ENCODE measurements at regions not wholly inside any gene's neighbourhood (a gene's known extent, or its start where the extent isn't known, plus 50 kb on each side); places are given as distances from the start of the nearest gene placed in this dataset.

GRCh38 chr4:181529537-181529936 lies 713.7 kb upstream of the TENM3 start:
- no peak overlapping the region for H3K4me3 ChIP-seq (replicated peaks; ENCODE audit: low read depth, low read length)
- no peak for DNase-seq (ENCODE audit: low read depth)

DNA sequence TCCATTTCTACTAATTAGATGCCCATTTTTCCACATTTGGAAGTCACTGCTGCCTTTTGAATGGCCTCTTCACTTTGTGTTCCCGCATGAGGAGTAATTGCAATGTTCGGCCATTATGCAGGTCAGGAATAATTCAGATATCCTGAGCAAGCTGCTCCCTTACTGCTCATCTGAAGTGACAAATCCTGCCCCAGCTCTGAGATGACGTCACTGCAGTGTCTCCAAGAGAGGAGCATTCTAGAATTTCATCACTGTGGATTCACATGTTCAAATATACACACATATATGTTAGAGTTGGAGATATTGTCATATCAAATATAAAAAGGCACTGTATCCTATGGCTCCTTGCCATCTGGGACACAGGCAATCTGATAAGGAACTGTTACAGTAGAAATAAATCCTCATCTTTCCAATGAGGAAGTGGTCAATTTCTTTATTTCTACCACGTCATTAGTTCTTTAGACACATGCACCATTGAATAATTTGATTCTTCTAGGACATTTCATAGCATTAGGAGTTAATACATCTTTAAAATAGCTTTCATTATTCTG lies 706.9 kb upstream of the TENM3 start:
- no peak for DNase-seq (ENCODE audit: low read depth)
- TF ChIP-seq, protein P1, sequence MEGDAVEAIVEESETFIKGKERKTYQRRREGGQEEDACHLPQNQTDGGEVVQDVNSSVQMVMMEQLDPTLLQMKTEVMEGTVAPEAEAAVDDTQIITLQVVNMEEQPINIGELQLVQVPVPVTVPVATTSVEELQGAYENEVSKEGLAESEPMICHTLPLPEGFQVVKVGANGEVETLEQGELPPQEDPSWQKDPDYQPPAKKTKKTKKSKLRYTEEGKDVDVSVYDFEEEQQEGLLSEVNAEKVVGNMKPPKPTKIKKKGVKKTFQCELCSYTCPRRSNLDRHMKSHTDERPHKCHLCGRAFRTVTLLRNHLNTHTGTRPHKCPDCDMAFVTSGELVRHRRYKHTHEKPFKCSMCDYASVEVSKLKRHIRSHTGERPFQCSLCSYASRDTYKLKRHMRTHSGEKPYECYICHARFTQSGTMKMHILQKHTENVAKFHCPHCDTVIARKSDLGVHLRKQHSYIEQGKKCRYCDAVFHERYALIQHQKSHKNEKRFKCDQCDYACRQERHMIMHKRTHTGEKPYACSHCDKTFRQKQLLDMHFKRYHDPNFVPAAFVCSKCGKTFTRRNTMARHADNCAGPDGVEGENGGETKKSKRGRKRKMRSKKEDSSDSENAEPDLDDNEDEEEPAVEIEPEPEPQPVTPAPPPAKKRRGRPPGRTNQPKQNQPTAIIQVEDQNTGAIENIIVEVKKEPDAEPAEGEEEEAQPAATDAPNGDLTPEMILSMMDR (IDR thresholded peaks at IDR 0.05; ENCODE audit: low read length, missing control alignments), result no peak
- no peak overlapping the region for H3K4me3 ChIP-seq (replicated peaks; ENCODE audit: low read depth, low read length)

More at GRCh38 chr4:181529537-181529936, 713.7 kb upstream of the TENM3 start:
- TF ChIP-seq, protein P1 (IDR thresholded peaks at IDR 0.05; ENCODE audit: low read length, missing control alignments), result no peak

GRCh38 chr4:181536811-181537434 lies 706.3 kb upstream of the TENM3 start:
- no peak overlapping the region for H3K4me3 ChIP-seq (replicated peaks; ENCODE audit: low read depth, low read length)
- TF ChIP-seq, protein P1 (IDR thresholded peaks at IDR 0.05; ENCODE audit: low read length, missing control alignments), result no peak
- DNase-seq (ENCODE audit: low read depth), result no peak

DNA sequence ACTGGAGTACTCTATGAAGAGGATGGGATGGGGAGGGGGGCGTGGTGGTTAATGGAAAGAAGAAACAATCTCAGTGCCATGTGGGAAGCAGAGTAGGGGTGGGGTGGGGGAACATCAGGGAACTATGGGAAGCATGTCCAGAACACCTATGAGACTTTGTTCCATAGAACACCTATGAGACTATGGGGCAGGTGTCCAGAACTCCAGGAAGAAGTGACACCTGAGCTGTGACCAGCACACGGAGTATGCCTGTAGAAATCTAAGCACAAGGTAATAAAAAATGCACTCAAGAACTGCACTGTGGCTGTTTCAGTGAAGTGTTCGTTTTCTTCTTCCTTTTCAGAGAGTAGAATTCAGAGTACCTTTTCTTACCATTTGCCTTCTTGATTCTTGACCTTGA lies 704.8 kb upstream of the TENM3 start:
- DNase-seq (ENCODE audit: low read depth), result no peak
- TF ChIP-seq, protein P1 (IDR thresholded peaks at IDR 0.05; ENCODE audit: low read length, missing control alignments), result no peak

GRCh38 chr4:181541396-181541795 lies 701.8 kb upstream of the TENM3 start:
- H3K4me3 ChIP-seq (replicated peaks; ENCODE audit: low read depth, low read length), result no peak overlapping the region
- TF ChIP-seq, protein P1 (IDR thresholded peaks at IDR 0.05; ENCODE audit: low read length, missing control alignments), result no peak
- DNase-seq (ENCODE audit: low read depth), result peak; percentile 61

More for the DNA sequence above, 704.8 kb upstream of the TENM3 start:
- H3K4me3 ChIP-seq (replicated peaks; ENCODE audit: low read depth, low read length), result no peak overlapping the region

DNA sequence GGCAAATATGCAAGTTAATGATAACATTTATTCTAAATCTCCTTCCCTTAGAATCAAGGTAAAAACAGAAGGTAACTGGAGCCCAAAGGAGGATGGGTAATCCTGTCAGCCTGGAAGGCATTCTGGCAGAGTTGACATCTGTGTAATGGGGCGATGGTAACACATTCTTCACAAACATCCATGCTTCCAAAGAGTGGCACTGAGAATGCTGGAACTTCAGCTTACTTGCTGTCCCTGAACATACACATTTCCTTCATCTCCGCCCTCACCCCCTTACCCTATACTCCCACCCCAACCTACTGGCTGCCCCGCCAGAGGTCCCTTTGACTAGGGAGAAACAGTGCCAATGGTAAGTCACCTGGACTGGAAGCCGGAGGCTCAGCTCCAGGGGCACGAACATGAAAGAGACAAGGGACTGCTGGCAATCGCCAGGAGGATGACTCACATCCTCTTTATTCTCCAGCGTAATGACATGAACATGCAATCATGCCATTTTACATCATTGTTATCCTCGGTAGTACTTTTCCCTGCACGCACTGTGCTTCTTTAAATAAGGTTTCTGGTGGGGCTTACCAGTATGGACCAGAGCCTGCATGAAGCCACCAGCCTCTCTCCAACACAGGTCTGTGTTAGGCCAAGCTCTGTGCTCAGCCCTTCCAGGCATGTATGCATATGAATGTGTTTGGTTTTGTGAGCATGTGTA lies 694.2 kb upstream of the TENM3 start:
- TF ChIP-seq, protein P1 (IDR thresholded peaks at IDR 0.05; ENCODE audit: low read length, missing control alignments), result no peak
- DNase-seq (ENCODE audit: low read depth), result peak; percentile 85
- H3K4me3 ChIP-seq (replicated peaks; ENCODE audit: low read depth, low read length), result no peak overlapping the region
